K562 (cell line): ENCODE measurements at regions not wholly inside any gene's neighbourhood (a gene's known extent, or its start where the extent isn't known, plus 50 kb on each side); places are given as distances from the start of the nearest gene placed in this dataset.

Experiments used
- ATAC-seq: fragments of 200-7000 bp; cut with Tn5 transposase; 3 replicates; pipeline ENCODE4 v1.9.1; 2020; ENCODE audit warnings: moderate library complexity
- BruUV-seq: library from RNA; stranded (reverse); fragments of 400-500 nt; replicated peaks from 2 replicates; lab custom pipeline; 2021; lab: Mats Ljungman, UMichigan
- CTCF ChIA-PET: fragments of 300-600 bp; formaldehyde crosslinking; extraction: SDS; loops from one replicate; lab custom pipeline; 2021; ENCODE audit warnings: low intra/inter-chr PET ratio; lab: Yijun Ruan, JAX
- POLR2A ChIA-PET: fragments of 300-600, 350-650 bp; sonication (Branson Sonifier 250); formaldehyde crosslinking; extraction: SDS; loops from one replicate; lab custom pipeline; 2021; ENCODE audit warnings: antibody characterized with exemption, inconsistent platforms; lab: Yijun Ruan, JAX
- DNase-seq, 4 experiments: peaks; one replicate each; pipeline versions ENCODE4 v3.0.0 to v3.0.0-alpha.2; 2011 to 2018; ENCODE audit warnings: low spot score in 3 of 4, mixed read lengths in 3 of 4; ENCODE audit errors: extremely low read depth in 1 of 4
- FAIRE-seq: peaks from 2 replicates; lab custom pipeline; 2011; peaks lifted over from hg19 to GRCh38; lab: Jason Lieb, UNC
- H2AFZ ChIP-seq: 2 replicates; pipeline ENCODE4 v1.6.0; 2011; ENCODE audit warnings: low read depth, low read length, control low read depth, inconsistent platforms
- H3K27ac ChIP-seq: fragments of 200-600 bp; 3 replicates; pipeline ENCODE4 v1.8.0; 2011; ENCODE audit warnings: low read depth, mild to moderate bottlenecking, control low read depth, inconsistent platforms, low read length, moderate library complexity, mixed read lengths; ENCODE audit errors: extremely low read depth
- H3K27me3 ChIP-seq, 2 experiments: fragments of 300-600 bp in 1 of 2; 2 replicates in 1 of 2; 3 replicates in 1 of 2; pipeline versions ENCODE4 v1.6.0 to v1.8.0; 2011; ENCODE audit warnings: inconsistent platforms in 2 of 2, low read length in 2 of 2, mild to moderate bottlenecking in 1 of 2, mixed read lengths in 1 of 2, moderate library complexity in 1 of 2; ENCODE audit not compliant: control insufficient read depth in 2 of 2, insufficient read depth in 2 of 2
- H3K36me3 ChIP-seq: fragments of 300-600 bp; 3 replicates; pipeline ENCODE4 v1.8.0; 2011; ENCODE audit warnings: mild to moderate bottlenecking, low read length, inconsistent platforms; ENCODE audit not compliant: control insufficient read depth, insufficient read depth
- H3K4me1 ChIP-seq, 2 experiments: fragments of 200-600 bp in 1 of 2; replicated peaks in 1 of 2; 2 replicates in 1 of 2; 3 replicates in 1 of 2; pipeline versions ENCODE4 v1.5.1 to v1.8.0; 2011; ENCODE audit warnings: inconsistent platforms in 2 of 2, low read length in 2 of 2, mild to moderate bottlenecking in 1 of 2, mixed read lengths in 1 of 2, moderate library complexity in 1 of 2; ENCODE audit not compliant: control insufficient read depth in 2 of 2, insufficient read depth in 2 of 2
- H3K4me2 ChIP-seq: 2 replicates; pipeline ENCODE4 v1.6.1; 2011; ENCODE audit warnings: low read length, control low read depth, inconsistent platforms, mixed read lengths; ENCODE audit not compliant: insufficient read depth
- H3K4me3 ChIP-seq: fragments of 200-600 bp; sonication (generic), shearing (Covaris generic); 2 replicates; pipeline ENCODE4 v1.5.1; 2016; ENCODE audit warnings: control low read depth, inconsistent platforms
- H3K79me2 ChIP-seq: fragments of 200-600 bp; 3 replicates; pipeline ENCODE4 v1.8.0; 2011; ENCODE audit warnings: low read length, inconsistent platforms; ENCODE audit not compliant: control insufficient read depth, insufficient read depth
- H3K9ac ChIP-seq, 2 experiments: 2 replicates each; pipeline versions ENCODE4 v1.6.0 to v1.6.1; 2011; ENCODE audit warnings: low read depth in 2 of 2, low read length in 2 of 2, control low read depth in 1 of 2, inconsistent platforms in 1 of 2, mild to moderate bottlenecking in 1 of 2, mixed read lengths in 1 of 2; ENCODE audit not compliant: insufficient read depth in 1 of 2
- H3K9me1 ChIP-seq: one replicate; pipeline ENCODE4 v1.6.0; 2011; ENCODE audit warnings: inconsistent platforms, mild to moderate bottlenecking, low read length, moderate library complexity; ENCODE audit not compliant: control insufficient read depth, insufficient read depth
- H3K9me3 ChIP-seq: replicated peaks from 2 replicates; pipeline ENCODE4 v1.5.1; 2011; ENCODE audit warnings: low read depth, low read length, inconsistent platforms; ENCODE audit not compliant: control insufficient read depth, insufficient read depth
- H4K20me1 ChIP-seq: replicated peaks from 2 replicates; pipeline ENCODE4 v1.6.1; 2011; ENCODE audit warnings: low read length, inconsistent platforms, mixed read lengths; ENCODE audit not compliant: control insufficient read depth, insufficient read depth
- ARNT ChIP-seq, 2 experiments: fragments of 450-650 bp; IDR thresholded peaks; 2 replicates each; pipeline ENCODE4 v1.6.1; 2016; ENCODE audit warnings: mild to moderate bottlenecking in 1 of 2
- GTF2E2 ChIP-seq: fragments of 200-800 bp; sonication (Bioruptor generic); IDR thresholded peaks from 2 replicates; pipeline ENCODE4 v1.6.1; 2016; ENCODE audit warnings: missing genetic modification characterization, missing compliant biosample characterization
- KAT8 ChIP-seq: fragments of 450-650 bp; IDR thresholded peaks from 2 replicates; pipeline ENCODE4 v1.6.1; 2016; ENCODE audit warnings: low read depth, mild to moderate bottlenecking
- NEUROD1 ChIP-seq: fragments of 150-350 bp; IDR thresholded peaks from 2 replicates; pipeline ENCODE4 v1.6.1; 2014; ENCODE audit warnings: borderline replicate concordance, low read length, low read depth; ENCODE audit not compliant: partially characterized antibody
- NUFIP1 ChIP-seq: fragments of 450-650 bp; IDR thresholded peaks from 2 replicates; pipeline ENCODE4 v1.6.1; 2018; ENCODE audit not compliant: partially characterized antibody
- RNF2 ChIP-seq: sonication (generic); IDR thresholded peaks from 2 replicates; pipeline ENCODE4 v1.6.1; 2016
- SIRT6 ChIP-seq: IDR thresholded peaks from one replicate; pipeline ENCODE4 v1.6.1; 2012; ENCODE audit warnings: low read depth, mild to moderate bottlenecking, control low read depth, inconsistent platforms, low read length, moderate library complexity
- ZNF445 ChIP-seq: fragments of 250-450 bp; sonication (Bioruptor Pico); IDR thresholded peaks from 2 replicates; pipeline ENCODE4 v1.4.0; 2020; ENCODE audit warnings: low read depth, mild to moderate bottlenecking, moderate library complexity
- WGBS: fragments of 100-300 bp; shearing (Covaris generic); methylation state at CpG from one replicate; pipeline ENCODE4 v1.1.6; 2016; ENCODE audit warnings: low coverage, mixed read lengths; ENCODE audit not compliant: insufficient coverage; ENCODE audit errors: missing lambda C conversion rate; 5-methylcytosine and 5-hydroxymethylcytosine counted together
- in situ Hi-C: fragments of 300-500 bp; cut with MboI; formaldehyde crosslinking; loops from 4 replicates; pipeline ENCODE4 v1.15.0; 2018; ENCODE audit warnings: inconsistent platforms, mixed read lengths
- intact Hi-C: fragments of 100-400 bp; cut with micrococcal nuclease; formaldehyde crosslinking; loops from 2 replicates; pipeline ENCODE4 v1.14.2; 2022
- TF ChIP-seq, protein P1 (sequence below), 2 experiments: fragments of 450-650 bp in 1 of 2; IDR thresholded peaks; 2 replicates each; pipeline ENCODE4 v1.6.1; 2011 to 2017; ENCODE audit warnings: low read depth in 2 of 2, antibody characterized with exemption in 1 of 2, borderline replicate concordance in 1 of 2, low read length in 1 of 2, mild to moderate bottlenecking in 1 of 2, mixed read lengths in 1 of 2; ENCODE audit not compliant: control insufficient read depth in 1 of 2
- TF ChIP-seq, protein P2 (sequence below): fragments of 250-450 bp; sonication (Bioruptor Pico); IDR thresholded peaks from 2 replicates; pipeline ENCODE4 v1.5.0; 2021; ENCODE audit warnings: mild to moderate bottlenecking, moderate library complexity
- TF ChIP-seq, protein P3 (sequence below): fragments of 450-650 bp; IDR thresholded peaks from 2 replicates; pipeline ENCODE4 v1.6.1; 2017; ENCODE audit warnings: antibody characterized with exemption
- TF ChIP-seq, protein P4 (sequence below): sonication (generic); formaldehyde crosslinking; IDR thresholded peaks from 2 replicates; pipeline ENCODE4 v1.8.0; 2022; ENCODE audit warnings: missing genetic modification reagents, mild to moderate bottlenecking, borderline replicate concordance

DNA sequence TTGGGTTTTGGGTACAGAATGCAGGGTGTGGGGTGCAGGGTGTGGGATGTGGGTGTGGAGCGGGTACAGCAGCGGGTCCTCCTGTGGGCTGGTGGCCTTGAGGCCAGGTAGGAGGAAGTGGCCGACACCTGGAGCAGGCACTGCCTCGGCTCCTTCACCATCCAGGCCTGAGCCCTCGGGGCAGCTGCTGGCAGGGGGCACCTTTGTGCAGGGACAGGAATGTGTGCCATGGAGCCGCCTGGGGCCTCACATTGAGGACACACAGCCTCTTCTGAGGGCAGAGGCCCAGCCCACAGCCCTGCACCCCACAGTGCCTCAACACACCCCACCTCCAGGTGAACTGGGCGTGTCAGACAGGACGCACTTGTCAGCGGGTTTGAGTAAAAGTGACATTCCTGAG is 984.0 kb downstream of the BRD1 start:
- Histone ChIP-seq H3K27ac (no peak overlapping the region), H3K4me1 (no peaks in the 10 kb centered on the region), H3K4me3 (no peak overlapping the region), H3K79me2 (no peaks in the 10 kb centered on the region), H3K9me1 (no peaks in the 10 kb centered on the region), H4K20me1 (no peaks in the 10 kb centered on the region), H3K9me3 (no peaks in the 10 kb centered on the region), H2AFZ (no peak overlapping the region), H3K4me2 (no peak overlapping the region), H3K27me3 (no peaks in the 10 kb centered on the region; a peak in 1 of 5 replicates), H3K36me3 (no peaks in the 10 kb centered on the region), H3K9ac (no peak overlapping the region)
- FAIRE-seq: no peak
- no TSS peak for BruUV-seq
- ChIA-PET POLR2A (no interaction called here), CTCF (no interaction called here)
- WGBS: 0% methylated on average over 5 of the region's 9 CpGs
- ATAC-seq: no peak
- in situ Hi-C loops: no loop called here
- intact Hi-C loops: no loop called here
- DNase-seq: no peak
- TF ChIP-seq, protein P1, sequence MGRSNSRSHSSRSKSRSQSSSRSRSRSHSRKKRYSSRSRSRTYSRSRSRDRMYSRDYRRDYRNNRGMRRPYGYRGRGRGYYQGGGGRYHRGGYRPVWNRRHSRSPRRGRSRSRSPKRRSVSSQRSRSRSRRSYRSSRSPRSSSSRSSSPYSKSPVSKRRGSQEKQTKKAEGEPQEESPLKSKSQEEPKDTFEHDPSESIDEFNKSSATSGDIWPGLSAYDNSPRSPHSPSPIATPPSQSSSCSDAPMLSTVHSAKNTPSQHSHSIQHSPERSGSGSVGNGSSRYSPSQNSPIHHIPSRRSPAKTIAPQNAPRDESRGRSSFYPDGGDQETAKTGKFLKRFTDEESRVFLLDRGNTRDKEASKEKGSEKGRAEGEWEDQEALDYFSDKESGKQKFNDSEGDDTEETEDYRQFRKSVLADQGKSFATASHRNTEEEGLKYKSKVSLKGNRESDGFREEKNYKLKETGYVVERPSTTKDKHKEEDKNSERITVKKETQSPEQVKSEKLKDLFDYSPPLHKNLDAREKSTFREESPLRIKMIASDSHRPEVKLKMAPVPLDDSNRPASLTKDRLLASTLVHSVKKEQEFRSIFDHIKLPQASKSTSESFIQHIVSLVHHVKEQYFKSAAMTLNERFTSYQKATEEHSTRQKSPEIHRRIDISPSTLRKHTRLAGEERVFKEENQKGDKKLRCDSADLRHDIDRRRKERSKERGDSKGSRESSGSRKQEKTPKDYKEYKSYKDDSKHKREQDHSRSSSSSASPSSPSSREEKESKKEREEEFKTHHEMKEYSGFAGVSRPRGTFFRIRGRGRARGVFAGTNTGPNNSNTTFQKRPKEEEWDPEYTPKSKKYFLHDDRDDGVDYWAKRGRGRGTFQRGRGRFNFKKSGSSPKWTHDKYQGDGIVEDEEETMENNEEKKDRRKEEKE (IDR thresholded peaks at IDR 0.05; ENCODE audit: borderline replicate concordance in 1 of 2, control insufficient read depth in 1 of 2, low read depth in 2 of 2, low read length in 1 of 2): no peak
- TF ChIP-seq SIRT6 (no peak), NEUROD1 (no peak), RNF2 (no peak), GTF2E2 (tag) (no peak), KAT8 (no peak), NUFIP1 (no peak), ARNT (IDR thresholded peaks at IDR 0.05) (no peak), ZNF445 (CRISPR knock-in tag) (no peak)
- TF ChIP-seq, protein P2, sequence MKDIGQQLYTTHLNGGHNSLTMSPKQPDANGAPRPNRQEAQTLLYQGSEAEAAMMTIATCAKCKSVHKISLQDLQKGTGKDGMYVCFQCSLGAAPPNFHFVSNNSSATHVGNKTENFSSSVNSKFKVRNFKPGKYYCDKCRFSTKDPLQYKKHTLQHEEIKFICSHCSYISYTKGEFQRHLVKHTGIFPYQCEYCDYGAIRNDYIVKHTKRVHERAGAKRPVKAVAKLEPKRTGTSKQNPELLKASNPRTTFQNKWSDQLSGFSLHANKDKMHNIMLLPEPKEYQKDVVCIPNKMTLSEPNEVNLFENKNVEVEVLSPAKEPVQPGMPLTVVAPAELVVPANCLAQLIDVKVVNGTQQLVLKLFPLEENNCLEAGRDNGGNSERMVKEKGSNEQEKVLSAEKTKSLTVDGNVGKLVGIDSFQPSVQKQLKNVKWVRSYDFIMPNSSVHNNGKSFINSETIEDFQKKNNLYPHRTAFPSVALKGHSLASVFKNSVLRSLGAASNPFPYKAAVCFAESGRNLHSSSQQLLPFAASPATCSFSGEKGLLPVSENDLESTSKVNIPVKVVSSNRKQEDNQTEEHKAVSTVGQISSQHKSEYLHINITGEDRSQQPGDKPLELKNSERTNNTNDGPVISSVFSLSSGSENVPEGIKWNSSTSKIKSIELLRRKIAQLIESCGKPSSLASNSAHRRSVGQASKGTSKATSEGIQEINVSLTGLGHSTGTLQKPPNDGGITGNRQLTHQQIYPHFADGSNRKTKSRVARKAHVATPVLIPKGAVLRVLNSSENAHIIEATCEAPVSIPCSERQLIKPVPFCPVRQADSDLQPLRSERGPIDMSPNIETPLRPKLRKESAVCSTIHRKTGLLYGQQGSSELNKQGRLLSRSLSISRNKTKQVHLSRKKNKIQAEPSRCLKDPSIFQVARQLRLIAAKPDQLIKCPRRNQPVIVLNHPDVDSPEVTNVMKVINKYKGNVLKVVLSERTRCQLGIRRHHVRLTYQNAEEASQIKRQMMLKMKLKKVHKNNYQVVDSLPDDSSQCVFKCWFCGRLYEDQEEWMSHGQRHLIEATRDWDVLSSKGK (CRISPR knock-in tag): no peak
- TF ChIP-seq, protein P3, sequence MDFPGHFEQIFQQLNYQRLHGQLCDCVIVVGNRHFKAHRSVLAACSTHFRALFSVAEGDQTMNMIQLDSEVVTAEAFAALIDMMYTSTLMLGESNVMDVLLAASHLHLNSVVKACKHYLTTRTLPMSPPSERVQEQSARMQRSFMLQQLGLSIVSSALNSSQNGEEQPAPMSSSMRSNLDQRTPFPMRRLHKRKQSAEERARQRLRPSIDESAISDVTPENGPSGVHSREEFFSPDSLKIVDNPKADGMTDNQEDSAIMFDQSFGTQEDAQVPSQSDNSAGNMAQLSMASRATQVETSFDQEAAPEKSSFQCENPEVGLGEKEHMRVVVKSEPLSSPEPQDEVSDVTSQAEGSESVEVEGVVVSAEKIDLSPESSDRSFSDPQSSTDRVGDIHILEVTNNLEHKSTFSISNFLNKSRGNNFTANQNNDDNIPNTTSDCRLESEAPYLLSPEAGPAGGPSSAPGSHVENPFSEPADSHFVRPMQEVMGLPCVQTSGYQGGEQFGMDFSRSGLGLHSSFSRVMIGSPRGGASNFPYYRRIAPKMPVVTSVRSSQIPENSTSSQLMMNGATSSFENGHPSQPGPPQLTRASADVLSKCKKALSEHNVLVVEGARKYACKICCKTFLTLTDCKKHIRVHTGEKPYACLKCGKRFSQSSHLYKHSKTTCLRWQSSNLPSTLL: no peak
- TF ChIP-seq, protein P4, sequence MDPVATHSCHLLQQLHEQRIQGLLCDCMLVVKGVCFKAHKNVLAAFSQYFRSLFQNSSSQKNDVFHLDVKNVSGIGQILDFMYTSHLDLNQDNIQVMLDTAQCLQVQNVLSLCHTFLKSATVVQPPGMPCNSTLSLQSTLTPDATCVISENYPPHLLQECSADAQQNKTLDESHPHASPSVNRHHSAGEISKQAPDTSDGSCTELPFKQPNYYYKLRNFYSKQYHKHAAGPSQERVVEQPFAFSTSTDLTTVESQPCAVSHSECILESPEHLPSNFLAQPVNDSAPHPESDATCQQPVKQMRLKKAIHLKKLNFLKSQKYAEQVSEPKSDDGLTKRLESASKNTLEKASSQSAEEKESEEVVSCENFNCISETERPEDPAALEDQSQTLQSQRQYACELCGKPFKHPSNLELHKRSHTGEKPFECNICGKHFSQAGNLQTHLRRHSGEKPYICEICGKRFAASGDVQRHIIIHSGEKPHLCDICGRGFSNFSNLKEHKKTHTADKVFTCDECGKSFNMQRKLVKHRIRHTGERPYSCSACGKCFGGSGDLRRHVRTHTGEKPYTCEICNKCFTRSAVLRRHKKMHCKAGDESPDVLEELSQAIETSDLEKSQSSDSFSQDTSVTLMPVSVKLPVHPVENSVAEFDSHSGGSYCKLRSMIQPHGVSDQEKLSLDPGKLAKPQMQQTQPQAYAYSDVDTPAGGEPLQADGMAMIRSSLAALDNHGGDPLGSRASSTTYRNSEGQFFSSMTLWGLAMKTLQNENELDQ: no peak
